CD14-positive monocyte (primary cell): ENCODE measurements at regions not wholly inside any gene's neighbourhood (a gene's known extent, or its start where the extent isn't known, plus 50 kb on each side); places are given as distances from the start of the nearest gene placed in this dataset.

Experiments
- DNase-seq, 3 donors: peaks; one replicate each; pipeline ENCODE4 v3.0.0-alpha.2; 2011 to 2022
- H2AFZ ChIP-seq: 2 replicates; pipeline ENCODE4 v1.6.0; 2012; ENCODE audit warnings: mild to moderate bottlenecking, low read depth, low read length, inconsistent platforms; ENCODE audit not compliant: insufficient read depth, poor library complexity, severe bottlenecking
- H3K27ac ChIP-seq, 2 donors: 1 replicate in 1 of 2; 2 replicates in 1 of 2; pipeline ENCODE4 v1.5.1; 2012 to 2013; ENCODE audit warnings: low read length in 2 of 2, control low read depth in 1 of 2, inconsistent platforms in 1 of 2, low read depth in 1 of 2, mild to moderate bottlenecking in 1 of 2
- H3K27me3 ChIP-seq, 2 donors: one replicate each; pipeline versions ENCODE4 v1.6.0 to v1.6.1; 2011 to 2013; ENCODE audit warnings: low read length in 2 of 2; ENCODE audit not compliant: control insufficient read depth in 2 of 2, insufficient read depth in 2 of 2
- H3K36me3 ChIP-seq, 2 donors: replicated peaks in 1 of 2; 1 replicate in 1 of 2; 2 replicates in 1 of 2; pipeline versions ENCODE4 v1.5.1 to v1.6.1; 2012 to 2013; ENCODE audit warnings: low read length in 2 of 2, control low read depth in 1 of 2, inconsistent platforms in 1 of 2, mild to moderate bottlenecking in 1 of 2; ENCODE audit not compliant: insufficient read depth in 2 of 2, control insufficient read depth in 1 of 2
- H3K4me1 ChIP-seq, 2 donors: 1 replicate in 1 of 2; 2 replicates in 1 of 2; pipeline versions ENCODE4 v1.5.1 to v1.6.1; 2012 to 2013; ENCODE audit warnings: low read length in 2 of 2, control low read depth in 1 of 2, inconsistent platforms in 1 of 2, mild to moderate bottlenecking in 1 of 2, moderate library complexity in 1 of 2; ENCODE audit not compliant: insufficient read depth in 2 of 2, control insufficient read depth in 1 of 2
- H3K4me2 ChIP-seq: replicated peaks from 2 replicates; pipeline ENCODE3; 2012; ENCODE audit warnings: low read length, moderate library complexity, mild to moderate bottlenecking; ENCODE audit not compliant: poor library complexity, severe bottlenecking; ENCODE audit errors: extremely low read depth
- H3K4me3 ChIP-seq, 3 experiments: fragments of 200-600 bp in 1 of 3; sonication (generic) in 1 of 3; replicated peaks in 1 of 3; 1 replicate in 2 of 3; 2 replicates in 1 of 3; pipeline ENCODE4 v1.5.1; 2011 to 2013; ENCODE audit warnings: low read length in 3 of 3, mild to moderate bottlenecking in 3 of 3, control low read depth in 2 of 3, low read depth in 2 of 3, inconsistent platforms in 1 of 3, moderate library complexity in 1 of 3
- H3K79me2 ChIP-seq: 2 replicates; pipeline ENCODE4 v1.6.0; 2012; ENCODE audit warnings: mild to moderate bottlenecking, control low read depth, inconsistent platforms, low read length, moderate library complexity; ENCODE audit not compliant: insufficient read depth
- H3K9ac ChIP-seq: 2 replicates; pipeline ENCODE4 v1.6.0; 2017; ENCODE audit warnings: low read length, mild to moderate bottlenecking; ENCODE audit not compliant: insufficient read depth, poor library complexity, severe bottlenecking
- H3K9me3 ChIP-seq, 2 donors: replicated peaks in 1 of 2; 1 replicate in 1 of 2; 2 replicates in 1 of 2; pipeline versions ENCODE4 v1.5.1 to v1.6.1; 2012 to 2013; ENCODE audit warnings: low read length in 2 of 2, control low read depth in 1 of 2; ENCODE audit not compliant: control insufficient read depth in 1 of 2, insufficient read depth in 1 of 2
- H4K20me1 ChIP-seq: 2 replicates; pipeline ENCODE4 v1.6.0; 2012; ENCODE audit warnings: mild to moderate bottlenecking, low read length, control low read depth, moderate library complexity; ENCODE audit not compliant: insufficient read depth
- H3K27ac Mint-ChIP-seq, 7 donors: one replicate each; pipeline ENCODE4 v1.8.0; 2020; ENCODE audit warnings: mild to moderate bottlenecking in 7 of 7, mixed read lengths in 7 of 7, moderate library complexity in 6 of 7, inconsistent platforms in 2 of 7
- H3K27me3 Mint-ChIP-seq, 3 donors: one replicate each; pipeline ENCODE4 v1.8.0; 2021 to 2022; ENCODE audit warnings: low read depth in 3 of 3, mild to moderate bottlenecking in 3 of 3, mixed read lengths in 3 of 3, moderate library complexity in 3 of 3, inconsistent platforms in 1 of 3
- H3K36me3 Mint-ChIP-seq, 2 donors: one replicate each; pipeline ENCODE4 v1.8.0; 2020; ENCODE audit warnings: mixed read lengths in 2 of 2, inconsistent platforms in 1 of 2, mild to moderate bottlenecking in 1 of 2
- H3K4me1 Mint-ChIP-seq: one replicate; pipeline ENCODE4 v1.8.0; 2020; ENCODE audit warnings: mild to moderate bottlenecking, mixed read lengths
- H3K4me3 Mint-ChIP-seq, 2 donors: one replicate each; pipeline ENCODE4 v1.8.0; 2020; ENCODE audit warnings: mild to moderate bottlenecking in 2 of 2, mixed read lengths in 2 of 2, moderate library complexity in 1 of 2
- H3K9me3 Mint-ChIP-seq, 7 donors: one replicate each; pipeline ENCODE4 v1.8.0; 2020 to 2022; ENCODE audit warnings: mixed read lengths in 7 of 7, mild to moderate bottlenecking in 6 of 7, moderate library complexity in 6 of 7, inconsistent platforms in 2 of 7
- WGBS: methylation state at CpG from one replicate; pipeline ENCODE4 v1.1.5; 2013; ENCODE audit warnings: missing lambda C conversion rate; ENCODE audit not compliant: insufficient coverage; 5-methylcytosine and 5-hydroxymethylcytosine counted together
- intact Hi-C, 2 donors: fragments of 100-400 bp; cut with micrococcal nuclease; formaldehyde crosslinking; loops; one replicate each; pipeline versions ENCODE4 v1.15.0 to v1.15.1; 2023
- TF ChIP-seq, protein P1 (sequence below): fragments of 200-600 bp; IDR thresholded peaks from one replicate; pipeline ENCODE4 v1.8.0; 2022; ENCODE audit warnings: antibody characterized with exemption, mild to moderate bottlenecking

DNA sequence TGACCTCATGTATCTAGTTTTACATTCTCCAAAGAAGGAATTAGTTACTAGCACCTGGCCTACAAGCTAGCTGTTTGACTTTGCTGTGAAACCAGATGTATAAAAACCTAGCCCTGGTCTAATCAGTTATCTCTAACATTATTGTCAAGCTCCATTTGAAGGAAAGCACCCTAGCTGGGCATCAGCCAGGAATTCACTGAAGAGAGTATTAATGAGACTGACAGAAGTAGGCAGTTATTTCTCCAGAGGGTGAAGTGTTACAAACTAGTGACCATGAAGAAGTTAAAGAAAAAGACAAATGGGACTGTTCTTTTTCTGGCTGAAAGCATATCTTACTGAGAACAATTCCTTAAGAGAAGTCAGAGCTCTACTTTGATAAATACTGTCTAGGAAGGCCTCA is 2529.3 kb upstream of the PCDH20 start:
- no peaks in the 10 kb centered on the region for H4K20me1 ChIP-seq
- H3K9me3 ChIP-seq, result no peaks in the 10 kb centered on the region
- no peak overlapping the region for H3K9ac ChIP-seq
- no peak overlapping the region for H3K27ac ChIP-seq
- Mint-ChIP-seq H3K4me3 (no peak overlapping the region), H3K4me1 (no peaks in the 10 kb centered on the region), H3K27ac (no peak overlapping the region), H3K27me3 (no peaks in the 10 kb centered on the region), H3K9me3 (peaks cover 0 to 3% (median 0%) of the 10 kb centered on the region in 7 donors), H3K36me3 (no peaks in the 10 kb centered on the region)
- no peak overlapping the region for H3K4me3 ChIP-seq
- TF ChIP-seq, protein P1, sequence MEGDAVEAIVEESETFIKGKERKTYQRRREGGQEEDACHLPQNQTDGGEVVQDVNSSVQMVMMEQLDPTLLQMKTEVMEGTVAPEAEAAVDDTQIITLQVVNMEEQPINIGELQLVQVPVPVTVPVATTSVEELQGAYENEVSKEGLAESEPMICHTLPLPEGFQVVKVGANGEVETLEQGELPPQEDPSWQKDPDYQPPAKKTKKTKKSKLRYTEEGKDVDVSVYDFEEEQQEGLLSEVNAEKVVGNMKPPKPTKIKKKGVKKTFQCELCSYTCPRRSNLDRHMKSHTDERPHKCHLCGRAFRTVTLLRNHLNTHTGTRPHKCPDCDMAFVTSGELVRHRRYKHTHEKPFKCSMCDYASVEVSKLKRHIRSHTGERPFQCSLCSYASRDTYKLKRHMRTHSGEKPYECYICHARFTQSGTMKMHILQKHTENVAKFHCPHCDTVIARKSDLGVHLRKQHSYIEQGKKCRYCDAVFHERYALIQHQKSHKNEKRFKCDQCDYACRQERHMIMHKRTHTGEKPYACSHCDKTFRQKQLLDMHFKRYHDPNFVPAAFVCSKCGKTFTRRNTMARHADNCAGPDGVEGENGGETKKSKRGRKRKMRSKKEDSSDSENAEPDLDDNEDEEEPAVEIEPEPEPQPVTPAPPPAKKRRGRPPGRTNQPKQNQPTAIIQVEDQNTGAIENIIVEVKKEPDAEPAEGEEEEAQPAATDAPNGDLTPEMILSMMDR, result no peak
- intact Hi-C loops, result no loop called here
- no peaks in the 10 kb centered on the region for H3K79me2 ChIP-seq
- no peak overlapping the region for H3K4me2 ChIP-seq
- H2AFZ ChIP-seq, result no peak overlapping the region
- no peak for DNase-seq
- H3K27me3 ChIP-seq, result no peaks in the 10 kb centered on the region
- no peaks in the 10 kb centered on the region for H3K36me3 ChIP-seq
- H3K4me1 ChIP-seq, result no peaks in the 10 kb centered on the region

DNA sequence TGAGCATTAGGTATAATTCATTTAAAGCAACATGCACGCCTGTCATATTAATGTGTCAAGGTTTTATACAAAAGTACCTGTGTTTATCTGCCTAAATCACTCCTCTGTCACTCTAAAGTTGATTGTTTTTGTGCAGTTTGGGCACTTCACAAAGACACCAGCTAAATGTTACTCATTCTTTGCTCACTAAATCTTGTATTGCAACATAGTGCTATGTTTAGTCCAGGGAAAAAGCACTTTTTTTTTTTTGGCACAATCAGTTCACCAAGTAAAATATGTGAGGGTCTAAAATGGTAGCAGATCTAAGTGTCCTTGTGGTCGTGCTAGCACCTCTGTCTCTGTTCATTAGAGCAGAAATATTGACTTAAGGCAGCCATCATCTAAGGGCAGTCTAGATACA is 2526.7 kb upstream of the PCDH20 start:
- DNase-seq, result no peak
- no peak overlapping the region for H3K4me2 ChIP-seq
- no peak overlapping the region for H3K27ac Mint-ChIP-seq
- H4K20me1 ChIP-seq, result no peaks in the 10 kb centered on the region
- H3K36me3 Mint-ChIP-seq, result no peaks in the 10 kb centered on the region
- intact Hi-C loops, result no loop called here
- H3K4me1 ChIP-seq, result no peaks in the 10 kb centered on the region
- H3K4me3 ChIP-seq, result no peak overlapping the region
- H3K9me3 ChIP-seq, result no peaks in the 10 kb centered on the region
- H2AFZ ChIP-seq, result no peak overlapping the region
- H3K4me3 Mint-ChIP-seq, result no peak overlapping the region
- no peaks in the 10 kb centered on the region for H3K36me3 ChIP-seq
- 60% methylated on average over 1 of the region's 2 CpGs for WGBS
- H3K27me3 ChIP-seq, result no peaks in the 10 kb centered on the region
- H3K27me3 Mint-ChIP-seq, result peaks cover 0 to 2% (median 0%) of the 10 kb centered on the region in 3 donors
- TF ChIP-seq, protein P1, result no peak
- no peaks in the 10 kb centered on the region for H3K79me2 ChIP-seq
- no peak overlapping the region for H3K27ac ChIP-seq
- peaks cover 0 to 3% (median 0%) of the 10 kb centered on the region in 7 donors for H3K9me3 Mint-ChIP-seq
- H3K4me1 Mint-ChIP-seq, result no peaks in the 10 kb centered on the region
- no peak overlapping the region for H3K9ac ChIP-seq
